H1 (cell line): ENCODE measurements at regions not wholly inside any gene's neighbourhood (a gene's known extent, or its start where the extent isn't known, plus 50 kb on each side); places are given as distances from the start of the nearest gene placed in this dataset.

Source experiments
- CTBP2 ChIP-seq: IDR thresholded peaks from 2 replicates; pipeline ENCODE4 v1.7.0; 2011; ENCODE audit warnings: borderline replicate concordance, mild to moderate bottlenecking, moderate library complexity, mixed read lengths, low read length; ENCODE audit not compliant: insufficient read depth, insufficient read length
- GABPA ChIP-seq: IDR thresholded peaks from 2 replicates; pipeline ENCODE4 v1.6.1; 2011; ENCODE audit warnings: mild to moderate bottlenecking, low read length, moderate library complexity, borderline replicate concordance; ENCODE audit not compliant: insufficient read depth
- YY1 ChIP-seq: IDR thresholded peaks from 2 replicates; pipeline ENCODE4 v1.6.1; 2011; ENCODE audit warnings: low read depth, mild to moderate bottlenecking, low read length
- TF ChIP-seq, protein P1 (sequence below): IDR thresholded peaks from 2 replicates; pipeline ENCODE4 v1.6.1; 2012; ENCODE audit warnings: inconsistent platforms

DNA sequence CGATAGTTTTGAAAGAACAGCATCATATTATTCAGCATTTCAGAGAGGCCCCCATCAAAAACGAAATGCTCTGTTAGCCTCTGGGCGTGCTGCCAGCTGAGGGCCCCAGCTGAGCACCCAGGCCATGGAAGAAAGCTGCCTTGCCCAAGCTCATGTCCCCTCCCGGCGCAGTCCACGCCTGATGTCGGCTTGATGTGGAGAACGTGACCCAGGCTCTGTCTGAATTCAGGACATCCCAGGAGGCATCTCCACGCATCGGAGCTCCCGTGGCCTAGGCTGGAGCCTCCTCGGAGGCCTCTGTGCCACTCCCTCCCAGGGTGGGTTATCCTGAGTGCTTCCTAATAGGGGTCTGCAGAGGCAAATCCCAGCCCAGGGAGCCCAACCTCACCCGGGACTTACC is 218.3 kb upstream of the AKR1E2 start (continued):
- TF ChIP-seq CTBP2: no peak
- TF ChIP-seq, protein P1, sequence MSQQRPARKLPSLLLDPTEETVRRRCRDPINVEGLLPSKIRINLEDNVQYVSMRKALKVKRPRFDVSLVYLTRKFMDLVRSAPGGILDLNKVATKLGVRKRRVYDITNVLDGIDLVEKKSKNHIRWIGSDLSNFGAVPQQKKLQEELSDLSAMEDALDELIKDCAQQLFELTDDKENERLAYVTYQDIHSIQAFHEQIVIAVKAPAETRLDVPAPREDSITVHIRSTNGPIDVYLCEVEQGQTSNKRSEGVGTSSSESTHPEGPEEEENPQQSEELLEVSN: no peak
- no peak for TF ChIP-seq GABPA
- no peak for TF ChIP-seq YY1
- TF ChIP-seq, all 59 proteins: peak for 0
